ENCODE measurements at regions not wholly inside any gene's neighbourhood (a gene's known extent, or its start where the extent isn't known, plus 50 kb on each side); places are given as distances from the start of the nearest gene placed in this dataset.

GRCh38 chr4:174061026-174061425 lies 222.4 kb downstream of the FBXO8 start:
- Histone ChIP-seq H4K91ac (ENCODE audit: insufficient read length, low read depth, low read length) (no peak overlapping the region), H3K79me2 (ENCODE audit: insufficient read depth, low read length) (no peaks in the 10 kb centered on the region), H3K56ac (ENCODE audit: insufficient read length, low read depth, low read length) (no peak overlapping the region), H3K27ac (ENCODE audit: insufficient read length, low read depth, low read length) (no peak overlapping the region), H3T11ph (ENCODE audit: low read length) (no peak overlapping the region), H3K9ac (ENCODE audit: extremely low read depth, insufficient read length, low read length) (no peak overlapping the region), H2BK20ac (ENCODE audit: low read depth, low read length, poor library complexity, severe bottlenecking) (no peak overlapping the region), H2BK5ac (ENCODE audit: insufficient read length, low read length) (no peak overlapping the region), H3K4me1 (ENCODE audit: insufficient read depth, low read length) (no peaks in the 10 kb centered on the region), H4K8ac (replicated peaks; ENCODE audit: insufficient read length, low read depth, low read length) (no peak overlapping the region), H2AK5ac (ENCODE audit: insufficient read length, low read length) (no peak overlapping the region), H3K79me1 (ENCODE audit: insufficient read depth, low read depth, low read length, poor library complexity, severe bottlenecking) (no peaks in the 10 kb centered on the region), H3K4me2 (ENCODE audit: insufficient read depth, insufficient read length, low read length) (no peak overlapping the region), H3K27me3 (ENCODE audit: insufficient read depth, low read length) (no peaks in the 10 kb centered on the region), H2BK15ac (ENCODE audit: low read depth, low read length) (no peak overlapping the region), H2BK120ac (ENCODE audit: low read depth, low read length, poor library complexity, severe bottlenecking) (no peak overlapping the region), H4K20me1 (ENCODE audit: control insufficient read depth, insufficient read depth, insufficient read length) (no peaks in the 10 kb centered on the region), H3K23ac (ENCODE audit: insufficient read length, low read depth, low read length) (no peak overlapping the region), H3K14ac (ENCODE audit: insufficient read depth, low read length) (no peak overlapping the region), H2BK12ac (ENCODE audit: insufficient read length, low read depth, low read length) (no peak overlapping the region), H3K18ac (ENCODE audit: insufficient read length, low read depth, low read length) (no peak overlapping the region), H3K23me2 (ENCODE audit: insufficient read length, low read depth, low read length, poor library complexity, severe bottlenecking) (no peaks in the 10 kb centered on the region), H3K9me3 (ENCODE audit: control insufficient read depth, low read depth, low read length) (no peaks in the 10 kb centered on the region), H2AFZ (ENCODE audit: low read length) (no peak overlapping the region), H4K5ac (ENCODE audit: insufficient read length, low read depth, low read length) (no peak overlapping the region), H3K4ac (ENCODE audit: low read depth, low read length) (no peak overlapping the region)
- Mint-ChIP-seq H3K4me1 (peaks cover 4% of the 10 kb centered on the region in 2 experiments; a peak in 1 of 4 replicates), H3K36me3 (ENCODE audit: insufficient read depth in 1 of 3, low read depth in 3 of 3) (no peaks in the 10 kb centered on the region; a peak in 2 of 7 replicates), H3K9me3 (no peaks in the 10 kb centered on the region; a peak in 2 of 5 replicates), H3K4me3 (no peak overlapping the region), H3K27ac (no peak overlapping the region), H3K27me3 (ENCODE audit: low read depth) (no peaks in the 10 kb centered on the region)
- no peak for TF ChIP-seq CTCF (conservative IDR thresholded peaks at IDR 0.05)
- WGBS (ENCODE audit: extremely low coverage, insufficient read length, low lambda C conversion rate), result no CpG with 5 or more reads among the region's 2 CpGs
- no peak for DNase-seq
